GM21360 (cell line): ENCODE measurements at regions not wholly inside any gene's neighbourhood (a gene's known extent, or its start where the extent isn't known, plus 50 kb on each side); places are given as distances from the start of the nearest gene placed in this dataset.

Experiments used
- ATAC-seq: cut with Tn5 transposase; IDR thresholded peaks from one replicate; pipeline ENCODE4 v1.9.1; 2021; ENCODE audit warnings: mild to moderate bottlenecking, moderate library complexity; ENCODE audit not compliant: unreplicated experiment

- ATAC-seq, result no peak
Measured at GRCh38 chr1:4306559-4307467, 347.6 kb upstream of the AJAP1 start.

- no peak for ATAC-seq
Measured at GRCh38 chr1:4307468-4307845, 347.0 kb upstream of the AJAP1 start.

DNA sequence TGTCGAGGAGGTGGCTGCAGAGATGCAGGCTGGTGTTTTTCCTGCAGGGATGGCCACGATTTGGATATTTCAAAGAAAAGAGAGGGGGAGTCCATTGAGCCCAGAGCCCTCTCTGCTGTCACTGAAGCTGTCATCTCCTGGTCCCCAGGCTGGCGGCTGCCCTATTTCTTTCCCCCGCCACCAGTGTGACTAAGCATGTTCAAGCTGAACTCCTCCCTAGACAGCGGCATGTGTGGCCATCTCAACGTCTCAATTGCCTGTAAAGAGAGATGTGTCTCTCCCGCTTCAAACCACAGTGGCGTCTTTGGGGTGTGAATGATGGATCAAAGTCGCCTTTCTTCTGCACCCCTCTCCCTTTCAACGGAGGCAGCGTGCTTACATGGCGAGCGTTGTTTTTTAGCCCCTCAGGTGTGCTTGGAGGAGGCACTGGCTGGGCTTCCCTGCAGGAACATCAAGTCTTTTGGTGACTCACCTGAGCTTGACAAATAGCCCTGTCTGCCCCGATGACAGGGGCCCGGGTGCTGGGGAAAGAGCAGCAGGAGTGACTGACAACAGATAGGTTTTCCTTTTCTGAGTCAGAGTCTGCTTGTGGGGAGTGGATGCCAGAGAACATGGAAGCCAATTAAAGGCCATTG is 346.4 kb upstream of the AJAP1 start:
- ATAC-seq, result no peak

- no peak for ATAC-seq
Measured at GRCh38 chr1:4308806-4309205, 345.6 kb upstream of the AJAP1 start.

DNA sequence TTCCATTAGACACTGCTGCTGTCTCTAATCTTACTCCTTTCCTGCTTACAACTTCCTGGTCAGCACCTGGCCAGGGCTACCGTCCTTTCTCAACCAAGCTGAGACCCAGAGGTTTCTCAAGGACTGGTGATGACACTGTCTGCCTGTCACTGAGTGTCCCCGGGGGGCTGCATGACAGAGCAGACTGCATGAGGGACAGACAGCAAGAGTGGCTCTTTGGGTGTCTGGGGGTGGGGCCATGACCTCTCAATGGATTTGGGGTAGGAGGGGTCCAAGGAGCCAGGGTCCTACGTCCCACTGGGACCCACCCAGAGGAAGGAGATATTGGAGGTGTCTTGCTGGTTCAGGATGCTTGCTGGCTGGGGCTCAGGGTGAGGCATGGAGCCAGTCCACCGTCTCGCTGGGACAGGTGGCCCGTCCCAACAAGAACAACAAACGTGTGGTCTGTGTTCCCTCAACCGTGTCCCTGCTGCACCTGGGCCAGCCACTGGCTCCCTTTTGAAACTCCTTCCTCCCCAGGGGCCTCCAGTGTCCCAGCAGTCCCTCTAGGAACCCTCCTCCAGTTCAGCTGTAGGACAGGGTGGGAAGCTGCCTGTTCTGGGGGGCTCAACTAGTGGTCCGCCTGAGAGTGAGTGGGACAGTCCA is 344.6 kb upstream of the AJAP1 start:
- no peak for ATAC-seq

- ATAC-seq, result no peak
Measured at GRCh38 chr1:4310396-4310923, 343.9 kb upstream of the AJAP1 start.

- ATAC-seq, result no peak
Measured at GRCh38 chr1:4312024-4312423, 342.4 kb upstream of the AJAP1 start.

DNA sequence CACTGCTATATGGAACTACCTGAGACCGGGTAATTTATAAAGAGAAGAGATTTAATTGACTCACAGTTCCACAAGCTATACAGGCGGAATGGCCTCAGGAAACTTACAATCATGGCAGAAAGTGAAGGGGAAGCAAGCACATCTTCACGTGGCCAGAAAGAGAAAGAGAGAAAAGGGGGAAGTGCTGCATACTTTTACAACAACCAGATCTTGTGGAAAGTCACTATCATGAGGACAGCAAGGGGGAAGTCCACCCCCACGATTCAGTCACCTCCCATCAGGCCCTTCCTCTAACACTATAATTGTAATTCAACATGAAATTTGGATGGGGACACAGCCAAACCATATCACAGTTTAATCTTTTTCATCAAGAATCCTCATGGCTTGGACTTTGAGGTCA is 339.2 kb upstream of the AJAP1 start:
- no peak for ATAC-seq

GRCh38 chr1:4317207-4317606 is 337.2 kb upstream of the AJAP1 start:
- ATAC-seq, result no peak

DNA sequence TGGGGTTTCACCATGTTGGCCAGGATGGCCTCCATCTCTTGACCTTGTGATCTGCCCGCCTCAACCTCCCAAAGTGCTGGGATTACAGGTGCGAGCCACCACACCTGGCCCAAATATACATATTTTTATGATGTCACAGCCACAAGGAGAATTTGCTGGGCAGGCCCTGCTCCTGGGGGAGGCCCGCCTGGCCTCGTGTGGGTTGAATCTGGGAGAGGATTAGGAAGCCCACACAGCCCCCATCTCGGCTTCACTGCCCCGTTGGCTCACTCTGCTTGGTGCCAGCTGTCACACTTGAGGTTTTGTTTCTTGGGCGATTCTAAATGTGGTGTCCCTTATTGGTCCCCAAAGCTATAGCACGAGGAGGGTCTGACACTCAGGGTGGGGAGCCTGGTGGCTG is 335.7 kb upstream of the AJAP1 start:
- no peak for ATAC-seq

GRCh38 chr1:4319496-4319895 is 334.9 kb upstream of the AJAP1 start:
- ATAC-seq, result no peak

DNA sequence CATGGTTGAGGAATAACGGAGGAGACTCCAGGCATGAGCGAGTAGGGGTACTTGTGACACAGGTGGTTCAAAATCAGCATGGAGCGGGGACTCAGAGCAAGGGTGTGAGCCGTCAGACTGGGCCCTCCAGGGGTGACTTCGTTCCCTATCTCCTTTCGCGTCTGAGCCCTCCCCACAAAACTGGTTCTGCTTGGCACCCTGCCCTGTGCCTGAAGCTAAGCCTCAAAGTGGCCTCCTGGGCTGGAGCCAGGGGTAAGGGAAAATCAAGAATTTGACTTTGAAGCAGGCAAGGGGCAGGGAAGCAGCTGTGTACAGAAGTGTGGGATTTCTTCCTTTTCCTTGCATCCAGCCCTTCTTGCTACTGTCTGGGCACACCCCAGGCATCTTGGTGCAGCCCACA is 331.5 kb upstream of the AJAP1 start:
- ATAC-seq, result no peak

GRCh38 chr1:4323309-4323708 is 331.1 kb upstream of the AJAP1 start:
- ATAC-seq, result no peak

GRCh38 chr1:4324525-4324924 is 329.9 kb upstream of the AJAP1 start:
- ATAC-seq, result no peak

GRCh38 chr1:4327142-4327541 is 327.3 kb upstream of the AJAP1 start:
- ATAC-seq, result no peak

DNA sequence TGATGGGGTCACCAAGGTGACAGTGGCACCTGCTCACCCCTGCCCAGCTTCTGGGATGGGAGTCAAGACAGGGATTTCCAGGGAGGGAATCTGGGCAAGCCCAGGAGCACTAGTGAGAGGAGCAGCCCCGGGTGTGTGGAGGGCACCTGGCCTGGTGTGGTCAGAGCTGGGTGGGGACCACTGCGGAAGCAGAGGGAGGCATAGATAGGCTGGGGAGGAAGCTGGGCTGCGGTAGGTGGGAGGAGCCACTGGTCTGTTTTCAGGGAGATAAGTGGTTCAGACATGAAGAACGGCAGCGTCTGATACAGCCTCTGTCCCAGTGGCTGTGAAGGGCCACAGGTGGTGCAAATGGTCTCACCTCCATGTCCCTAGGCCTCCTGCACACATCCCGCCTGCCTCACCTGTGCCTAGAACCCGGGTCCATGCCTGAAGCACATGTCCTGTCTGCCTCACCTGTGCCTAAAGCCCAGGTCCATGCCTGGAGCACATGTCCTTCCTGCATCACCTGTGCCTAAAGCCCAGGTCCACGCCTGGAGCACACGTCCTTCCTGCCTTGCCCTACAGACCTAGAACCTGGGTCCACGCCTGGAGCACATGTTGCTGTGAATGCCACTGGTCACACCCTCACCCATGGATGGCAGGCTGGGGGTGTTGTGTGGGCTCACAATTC is 325.9 kb upstream of the AJAP1 start:
- ATAC-seq, result no peak

DNA sequence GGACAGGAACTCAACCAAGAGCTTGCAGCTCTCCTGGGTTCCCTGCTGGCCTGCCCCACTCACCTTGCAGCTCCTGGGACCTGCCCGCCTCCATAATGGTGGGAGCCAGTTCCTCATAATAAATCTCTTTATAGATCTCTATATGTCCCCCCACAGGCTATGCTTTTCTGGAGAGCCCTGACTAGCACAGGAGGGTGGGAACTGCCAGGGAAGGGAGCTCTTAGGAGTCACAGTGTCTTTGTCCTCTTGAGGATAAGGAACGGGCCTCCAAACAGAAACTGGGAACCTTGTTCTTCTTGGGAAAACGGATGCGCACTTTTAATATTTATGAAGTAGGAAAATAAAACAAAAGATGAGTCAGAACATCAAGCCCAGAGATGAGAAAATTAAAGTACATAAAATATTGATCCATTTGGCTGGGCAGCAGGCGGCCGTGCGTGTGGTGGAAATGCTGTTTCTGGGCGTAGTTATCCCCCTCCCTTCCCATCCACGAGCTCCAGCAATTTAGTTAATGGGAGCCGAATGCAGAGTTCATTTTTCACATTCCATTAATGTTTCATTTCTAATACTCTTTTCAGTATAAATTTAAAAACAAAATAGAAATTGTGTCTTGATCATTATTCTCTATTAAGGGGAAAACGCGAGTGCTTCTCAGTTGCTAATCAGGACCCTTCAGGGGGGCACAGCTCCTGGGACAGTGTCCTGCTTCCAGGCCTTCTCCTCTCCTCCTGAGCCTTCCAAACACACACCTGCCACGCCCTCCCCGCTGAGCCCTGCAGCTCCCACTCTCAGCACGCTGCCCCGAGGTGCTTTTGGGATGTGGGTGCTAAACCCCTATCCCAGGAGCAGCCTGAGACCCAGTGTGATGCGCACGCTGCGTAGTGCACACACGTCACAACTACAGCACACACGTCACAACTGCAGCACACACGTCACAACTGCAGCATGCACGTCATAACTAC is 323.3 kb upstream of the AJAP1 start:
- ATAC-seq, result no peak

DNA sequence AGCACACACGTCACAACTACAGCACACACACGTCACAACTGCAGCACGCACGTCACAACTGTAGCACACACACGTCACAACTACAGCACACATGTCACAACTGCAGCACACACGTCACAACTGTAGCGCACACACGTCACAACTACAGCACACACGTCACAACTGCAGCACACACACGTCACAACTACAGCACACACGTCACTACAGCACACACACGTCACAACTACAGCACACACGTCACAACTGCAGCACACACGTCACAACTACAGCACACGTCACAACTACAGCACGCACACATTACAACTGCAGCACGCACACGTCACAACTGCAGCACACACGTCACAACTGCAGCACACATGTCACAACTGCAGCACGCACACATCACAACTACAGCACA is 322.6 kb upstream of the AJAP1 start:
- no peak for ATAC-seq

GRCh38 chr1:4336507-4336906 is 317.9 kb upstream of the AJAP1 start:
- no peak for ATAC-seq

- no peak for ATAC-seq
Measured at GRCh38 chr1:4341421-4341820, 313.0 kb upstream of the AJAP1 start.
